HG02970 (cell line): ENCODE measurements at regions not wholly inside any gene's neighbourhood (a gene's known extent, or its start where the extent isn't known, plus 50 kb on each side); places are given as distances from the start of the nearest gene placed in this dataset.
"Not testable (repeated sequence)": the region's sequence is repeated elsewhere in the genome, so short reads cannot be mapped to it uniquely, and the experiment has no call there.

Experiments used
- ATAC-seq: cut with Tn5 transposase; IDR thresholded peaks from one replicate; pipeline ENCODE4 v1.9.1; 2021; ENCODE audit warnings: mild to moderate bottlenecking, moderate library complexity, moderate number of reproducible peaks; ENCODE audit not compliant: unreplicated experiment, low FRiP score

- ATAC-seq, result no peak
Measured at GRCh38 chr11:96760306-96760705, 370.5 kb downstream of the JRKL start.

- no peak for ATAC-seq
Measured at GRCh38 chr11:96760815-96761214, 371.0 kb downstream of the JRKL start.

DNA sequence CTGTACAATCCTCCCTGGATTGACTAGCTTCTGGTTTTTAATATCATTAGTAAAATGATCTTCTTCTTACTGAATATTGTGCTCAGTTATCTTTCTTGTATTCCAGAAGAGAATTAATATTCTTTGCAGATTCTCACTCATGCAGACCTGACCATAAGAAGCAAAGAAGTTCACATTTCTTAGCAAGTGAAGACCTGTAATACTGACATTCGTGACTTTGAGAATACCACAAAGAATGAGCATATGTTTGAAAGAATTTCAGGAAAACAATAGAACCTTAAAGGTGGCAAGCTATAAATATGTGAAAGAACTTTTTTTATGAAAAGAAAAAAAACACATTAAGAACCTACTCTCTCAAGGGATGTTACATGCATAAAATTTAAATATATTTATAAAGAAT lies 371.6 kb downstream of the JRKL start:
- no peak for ATAC-seq

GRCh38 chr11:96763244-96763643 lies 373.4 kb downstream of the JRKL start:
- no peak for ATAC-seq

- no peak for ATAC-seq
Measured at GRCh38 chr11:96778272-96778671, 388.5 kb downstream of the JRKL start.

- no peak for ATAC-seq
Measured at GRCh38 chr11:96779030-96779429, 389.2 kb downstream of the JRKL start.

GRCh38 chr11:96781082-96781481 lies 391.3 kb downstream of the JRKL start:
- no peak for ATAC-seq

DNA sequence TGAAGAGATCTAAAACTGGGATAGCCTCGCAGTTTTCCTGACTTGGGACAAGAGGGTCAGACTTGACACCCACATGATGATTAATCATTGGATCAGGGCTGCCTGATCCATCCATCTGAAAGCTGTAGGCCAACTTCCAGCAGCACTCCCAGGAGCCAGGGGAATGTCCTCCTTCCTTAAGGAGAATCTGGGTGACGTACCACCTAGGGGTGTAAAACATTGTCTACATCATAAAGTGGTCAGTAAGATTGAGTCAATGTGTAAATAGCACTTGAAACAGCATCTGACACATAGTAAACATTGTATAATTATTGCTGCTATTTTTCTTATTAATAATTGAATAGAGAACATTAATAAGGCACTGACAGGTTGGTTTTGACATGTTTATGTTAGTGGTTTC lies 392.8 kb downstream of the JRKL start:
- ATAC-seq, result no peak

GRCh38 chr11:96783311-96783710 lies 393.5 kb downstream of the JRKL start:
- no peak for ATAC-seq

DNA sequence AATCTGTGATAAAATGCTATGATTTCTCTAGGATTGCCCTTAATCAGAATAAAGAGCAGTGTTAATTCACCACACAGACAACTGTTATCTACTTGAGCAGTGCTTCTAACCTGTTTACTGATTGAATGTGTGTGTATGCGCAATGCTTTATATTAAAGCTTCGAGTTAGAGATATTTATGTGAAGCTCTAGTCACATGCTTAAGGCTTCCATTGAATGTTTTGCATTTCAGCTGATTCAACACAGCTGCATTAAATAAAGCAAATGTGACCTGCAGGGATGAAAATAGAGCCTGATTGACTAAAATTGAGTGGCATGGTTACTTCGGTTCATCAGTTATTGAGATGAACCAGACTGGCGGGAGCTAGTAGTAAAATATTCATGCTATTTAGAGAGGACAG lies 395.3 kb downstream of the JRKL start:
- no peak for ATAC-seq

GRCh38 chr11:96794152-96794551 lies 404.3 kb downstream of the JRKL start:
- no peak for ATAC-seq

- ATAC-seq, result no peak
Measured at GRCh38 chr11:96798445-96798844, 408.6 kb downstream of the JRKL start.

- no peak for ATAC-seq
Measured at GRCh38 chr11:96815236-96815635, 425.4 kb downstream of the JRKL start.

- ATAC-seq, result no peak
Measured at GRCh38 chr11:96817482-96818399, 427.9 kb downstream of the JRKL start.

- no peak for ATAC-seq
Measured at GRCh38 chr11:96827164-96827563, 437.4 kb downstream of the JRKL start.

DNA sequence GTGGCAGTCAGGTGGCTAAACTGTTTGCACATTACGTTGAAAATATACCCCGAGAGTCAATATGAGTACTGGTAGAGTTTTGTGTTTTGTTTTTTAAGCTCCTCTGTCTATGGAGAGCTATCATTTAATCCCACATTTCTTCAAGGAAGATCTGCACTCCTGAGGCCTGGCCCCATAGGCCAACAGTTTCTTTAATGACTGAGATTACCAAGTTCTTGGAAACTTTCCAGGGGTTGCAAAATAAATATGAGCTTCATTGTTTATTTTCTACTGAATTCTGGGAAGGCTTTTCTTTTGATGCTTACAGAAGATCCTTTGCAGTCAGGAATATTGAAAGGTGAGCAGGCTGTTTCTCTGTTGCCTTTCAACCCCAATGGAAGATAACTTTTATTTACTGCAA lies 452.0 kb downstream of the JRKL start:
- ATAC-seq, result no peak

DNA sequence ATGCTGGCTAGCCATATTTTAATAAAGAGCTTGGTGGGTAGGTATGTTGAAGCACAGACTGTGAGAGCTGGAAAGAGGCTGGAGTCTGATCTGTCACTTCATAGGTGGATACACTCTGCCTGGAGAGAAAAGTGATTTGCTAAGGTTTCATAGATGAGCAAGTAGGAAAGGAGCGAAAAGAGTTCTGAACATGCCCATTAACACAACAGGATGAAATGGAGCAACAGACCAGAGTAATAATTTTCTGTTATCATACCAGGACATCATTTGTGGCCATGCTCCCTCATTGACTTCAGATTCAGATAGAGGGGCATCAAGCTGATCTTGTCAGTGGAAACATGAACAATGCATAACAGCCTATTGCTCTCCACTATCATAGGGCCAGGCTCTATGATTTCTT lies 452.9 kb downstream of the JRKL start:
- ATAC-seq, result no peak

GRCh38 chr11:96854425-96854824 lies 464.6 kb downstream of the JRKL start:
- no peak for ATAC-seq

DNA sequence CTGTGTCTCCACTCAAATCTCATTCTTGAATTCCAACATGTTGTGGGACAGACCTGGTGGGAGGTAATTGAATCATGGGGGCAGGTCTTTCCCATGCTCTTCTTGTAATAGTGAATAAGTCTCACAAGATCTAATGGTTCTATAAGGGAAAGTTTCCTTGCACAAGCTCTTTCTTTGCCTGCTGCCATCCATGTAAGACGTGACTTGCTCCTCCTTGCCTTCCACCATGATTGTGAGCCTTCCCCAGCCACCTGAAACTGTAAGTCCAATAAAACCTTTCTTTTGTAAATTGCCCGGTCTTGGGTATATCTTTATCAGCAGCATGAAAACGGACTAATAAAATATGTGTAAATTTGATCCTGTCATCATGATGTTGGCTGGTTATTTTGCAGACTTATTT lies 471.9 kb downstream of the JRKL start:
- not testable (repeated sequence) for ATAC-seq

- ATAC-seq, result no peak
Measured at GRCh38 chr11:96863520-96863919, 473.7 kb downstream of the JRKL start.

DNA sequence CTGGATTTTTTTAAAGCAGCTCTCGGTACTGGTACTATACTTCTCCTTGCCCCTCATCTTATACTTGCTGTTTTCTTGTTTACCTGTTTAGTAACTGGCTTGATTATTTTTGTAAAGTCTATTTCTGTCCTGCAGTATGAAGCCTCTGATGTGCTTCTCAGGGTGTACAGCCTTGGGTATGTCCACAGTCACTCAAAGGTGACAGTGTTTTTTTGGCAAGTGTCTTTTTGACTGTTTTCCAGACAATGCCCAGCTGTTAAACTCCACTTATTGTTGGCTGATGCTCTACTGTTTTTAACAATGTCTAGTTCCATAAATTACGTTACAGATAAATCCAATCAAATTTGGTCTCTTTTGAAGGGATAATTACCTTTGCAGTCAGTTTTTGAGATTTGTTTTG lies 475.2 kb downstream of the JRKL start:
- ATAC-seq, result no peak

DNA sequence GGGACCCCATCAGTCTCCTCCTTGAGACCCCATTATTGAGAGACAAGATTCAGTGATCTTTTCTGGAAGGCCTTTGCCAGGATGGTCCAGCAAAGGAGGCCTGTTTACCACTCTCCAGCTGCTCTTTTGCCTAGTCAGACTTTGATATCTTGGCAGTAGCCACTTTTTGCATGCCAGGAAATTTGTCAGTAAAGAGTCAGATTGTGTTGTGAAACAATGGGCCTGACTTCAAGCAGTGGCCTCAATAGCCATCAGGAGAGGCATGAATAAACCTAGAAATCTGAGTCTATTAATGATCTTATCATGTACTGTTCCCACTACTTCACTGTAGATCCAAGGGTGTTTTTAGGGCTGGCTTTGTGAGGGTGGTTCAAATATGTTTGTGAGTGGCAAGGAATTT lies 479.4 kb downstream of the JRKL start:
- no peak for ATAC-seq
